GM12878 (cell line): ENCODE measurements at regions not wholly inside any gene's neighbourhood (a gene's known extent, or its start where the extent isn't known, plus 50 kb on each side); places are given as distances from the start of the nearest gene placed in this dataset.

Source experiments
- ATAC-seq: fragments of 200-7000 bp; cut with Tn5 transposase; 3 replicates; pipeline ENCODE4 v1.9.1; 2020; ENCODE audit warnings: mild to moderate bottlenecking, moderate library complexity
- BruUV-seq: library from RNA; stranded (reverse); fragments of 400-500 nt; replicated peaks from 2 replicates; lab custom pipeline; 2021; lab: Mats Ljungman, UMichigan
- CTCF ChIA-PET: fragments of 300-600 bp; sonication (Branson Sonifier 250); formaldehyde crosslinking; extraction: SDS; loops from one replicate; lab custom pipeline; 2021; ENCODE audit warnings: inconsistent platforms; lab: Yijun Ruan, JAX
- POLR2A ChIA-PET: fragments of 350-600 bp; formaldehyde crosslinking; extraction: SDS; loops from one replicate; lab custom pipeline; 2021; ENCODE audit warnings: inconsistent platforms; lab: Charles Lee
- RAD21 ChIA-PET: fragments of 300-600 bp; sonication (Branson Sonifier 250); formaldehyde crosslinking; loops from one replicate; lab custom pipeline; 2023; ENCODE audit warnings: antibody characterized with exemption; ENCODE audit not compliant: unreplicated experiment; lab: Charles Lee
- SMC1A ChIA-PET: fragments of 300-600 bp; sonication (Branson Sonifier 250); formaldehyde crosslinking; loops from one replicate; lab custom pipeline; 2023; ENCODE audit not compliant: unreplicated experiment, uncharacterized antibody; lab: Charles Lee
- DNase-seq: peaks from one replicate; pipeline ENCODE4 v3.0.0-alpha.2; 2011; ENCODE audit warnings: low read depth, low spot score
- FAIRE-seq: peaks from 3 replicates; lab custom pipeline; 2011; peaks lifted over from hg19 to GRCh38; lab: Jason Lieb, UNC
- H2AFZ ChIP-seq: 2 replicates; pipeline ENCODE4 v1.6.0; 2011; ENCODE audit warnings: low read depth, low read length, control low read depth; ENCODE audit not compliant: control insufficient read depth
- H3K27ac ChIP-seq: 2 replicates; pipeline ENCODE4 v1.5.1; 2011; ENCODE audit warnings: control low read depth; ENCODE audit not compliant: control insufficient read depth, insufficient read depth
- H3K27me3 ChIP-seq, 2 experiments: replicated peaks in 1 of 2; 2 replicates each; pipeline versions ENCODE4 v1.6.0 to v1.6.1; 2011; ENCODE audit warnings: low read length in 1 of 2; ENCODE audit not compliant: control insufficient read depth in 2 of 2, insufficient read depth in 2 of 2
- H3K36me3 ChIP-seq, 2 experiments: 2 replicates each; pipeline ENCODE4 v1.5.1; 2011; ENCODE audit warnings: low read length in 1 of 2; ENCODE audit not compliant: control insufficient read depth in 2 of 2, insufficient read depth in 2 of 2
- H3K4me1 ChIP-seq: 2 replicates; pipeline ENCODE4 v1.6.1; 2011; ENCODE audit warnings: mild to moderate bottlenecking, low read length, moderate library complexity, mixed read lengths; ENCODE audit not compliant: control insufficient read depth, insufficient read depth
- H3K4me2 ChIP-seq: 2 replicates; pipeline ENCODE4 v1.6.0; 2011; ENCODE audit warnings: control low read depth; ENCODE audit not compliant: control insufficient read depth, insufficient read depth
- H3K4me3 ChIP-seq: fragments of 200-600 bp; sonication (generic); 2 replicates; pipeline ENCODE4 v1.5.1; 2016
- H3K79me2 ChIP-seq: 2 replicates; pipeline ENCODE4 v1.6.0; 2011; ENCODE audit warnings: low read length; ENCODE audit not compliant: control insufficient read depth, insufficient read depth
- H3K9ac ChIP-seq: 2 replicates; pipeline ENCODE4 v1.8.0; 2011; ENCODE audit warnings: low read length, control low read depth, mixed read lengths; ENCODE audit not compliant: control insufficient read depth, insufficient read depth
- H3K9me3 ChIP-seq: replicated peaks from 3 replicates; pipeline ENCODE4 v1.5.1; 2011; ENCODE audit warnings: mild to moderate bottlenecking, low read length; ENCODE audit not compliant: control insufficient read depth, insufficient read depth
- H4K20me1 ChIP-seq: 2 replicates; pipeline ENCODE4 v1.6.0; 2011; ENCODE audit not compliant: control insufficient read depth, insufficient read depth
- ATF7 ChIP-seq: fragments of 450-650 bp; IDR thresholded peaks from 2 replicates; pipeline ENCODE4 v1.6.1; 2016; ENCODE audit warnings: low read depth, mild to moderate bottlenecking
- ETV6 ChIP-seq, 2 experiments: fragments of 450-650 bp in 1 of 2; IDR thresholded peaks in 1 of 2; conservative IDR thresholded peaks in 1 of 2; 2 replicates each; pipeline ENCODE4 v1.6.1; 2014; ENCODE audit warnings: antibody characterized with exemption in 1 of 2, borderline replicate concordance in 1 of 2, low read depth in 1 of 2, mild to moderate bottlenecking in 1 of 2, moderate library complexity in 1 of 2
- FOS ChIP-seq: IDR thresholded peaks from 3 replicates; pipeline ENCODE4 v1.6.1; 2011; ENCODE audit warnings: borderline replicate concordance; ENCODE audit not compliant: insufficient read length; ENCODE audit errors: extremely low read depth
- GATAD2B ChIP-seq: fragments of 450-650 bp; conservative IDR thresholded peaks from 2 replicates; pipeline ENCODE4 v1.6.1; 2017; ENCODE audit warnings: low read depth, mild to moderate bottlenecking, moderate library complexity
- HDGF ChIP-seq: fragments of 450-650 bp; IDR thresholded peaks from 2 replicates; pipeline ENCODE4 v1.6.1; 2016; ENCODE audit warnings: antibody characterized with exemption
- JUNB ChIP-seq: IDR thresholded peaks from 2 replicates; pipeline ENCODE4 v1.6.1; 2016; ENCODE audit warnings: antibody characterized with exemption, mild to moderate bottlenecking
- MTA3 ChIP-seq: IDR thresholded peaks from 2 replicates; pipeline ENCODE4 v1.6.1; 2012; ENCODE audit warnings: low read length, inconsistent platforms, borderline replicate concordance
- NR2C1 ChIP-seq: fragments of 450-650 bp; IDR thresholded peaks from 2 replicates; pipeline ENCODE4 v1.6.1; 2017; ENCODE audit warnings: antibody characterized with exemption, mild to moderate bottlenecking, moderate library complexity
- POLR2AphosphoS5 ChIP-seq: IDR thresholded peaks from 2 replicates; pipeline ENCODE4 v1.6.1; 2011; ENCODE audit warnings: mild to moderate bottlenecking, low read length, inconsistent platforms
- RB1 ChIP-seq: fragments of 450-650 bp; formaldehyde crosslinking; IDR thresholded peaks from 2 replicates; pipeline ENCODE4 v1.6.1; 2017; ENCODE audit warnings: mild to moderate bottlenecking, borderline replicate concordance
- RCOR1 ChIP-seq: conservative IDR thresholded peaks from 2 replicates; pipeline ENCODE4 v1.6.1; 2012; ENCODE audit warnings: low read depth, low read length, improper control_type of control experiment
- SIN3A ChIP-seq: IDR thresholded peaks from 2 replicates; pipeline ENCODE4 v1.6.1; 2012; ENCODE audit warnings: low read depth, low read length, improper control_type of control experiment
- SMARCA5 ChIP-seq: fragments of 450-650 bp; IDR thresholded peaks from 2 replicates; pipeline ENCODE4 v1.6.1; 2017; ENCODE audit warnings: mild to moderate bottlenecking
- SUZ12 ChIP-seq: fragments of 200-600 bp; sonication (generic); IDR thresholded peaks from one replicate; pipeline ENCODE4 v1.6.1; 2018; ENCODE audit warnings: antibody characterized with exemption, mild to moderate bottlenecking; ENCODE audit not compliant: unreplicated experiment
- ZBTB4 ChIP-seq: fragments of 450-650 bp; formaldehyde crosslinking; IDR thresholded peaks from 2 replicates; pipeline ENCODE4 v1.4.0; 2022; ENCODE audit warnings: mild to moderate bottlenecking, moderate library complexity
- ZNF687 ChIP-seq: fragments of 450-650 bp; IDR thresholded peaks from 2 replicates; pipeline ENCODE4 v1.6.1; 2017; ENCODE audit warnings: mild to moderate bottlenecking, moderate library complexity
- ZZZ3 ChIP-seq: IDR thresholded peaks from 2 replicates; pipeline ENCODE4 v1.6.1; 2011; ENCODE audit warnings: low read depth; ENCODE audit not compliant: control insufficient read depth, insufficient read length
- WGBS: methylation state at CpG from one replicate; pipeline ENCODE4 v1.1.6; 2016; ENCODE audit warnings: low lambda C conversion rate; ENCODE audit not compliant: insufficient replicate concordance, insufficient coverage; ENCODE audit errors: missing lambda C conversion rate; 5-methylcytosine and 5-hydroxymethylcytosine counted together
- in situ Hi-C: fragments of 300-500 bp; cut with MboI; formaldehyde crosslinking; loops from 9 replicates; pipeline ENCODE4 v1.14.3; 2018; ENCODE audit warnings: mixed read lengths
- intact Hi-C: fragments of 100-400 bp; cut with micrococcal nuclease; formaldehyde crosslinking; loops from one replicate; pipeline ENCODE4 v1.14.2; 2022; ENCODE audit not compliant: unreplicated experiment

GRCh38 chr6:6923605-6924004, 184.2 kb upstream of the RREB1 start:
- in situ Hi-C loops (no loop called here), intact Hi-C loops (no loop called here)
- RAD21 ChIA-PET = interaction anchor here (1.0 kb wide), 1 partner anchor 163 kb away, joined by 4 read pairs; no protein-coding TSS in a partner anchor
- H3K4me1 ChIP-seq = peaks cover 5% of the 10 kb centered on the region; the same call in 1 of the 2 replicates
- CTCF ChIA-PET = no interaction called here
- no peaks in the 10 kb centered on the region for H3K36me3 ChIP-seq
- no peak overlapping the region for H2AFZ ChIP-seq
- WGBS = 58% methylated on average over 5 of the region's 5 CpGs
- no peaks in the 10 kb centered on the region for H4K20me1 ChIP-seq
- no TSS peak for BruUV-seq
- H3K9ac ChIP-seq = no peak overlapping the region
- no peak overlapping the region for H3K4me2 ChIP-seq
- H3K4me3 ChIP-seq = no peak overlapping the region
- no peaks in the 10 kb centered on the region for H3K79me2 ChIP-seq
- SMC1A ChIA-PET = no interaction called here
- no peak for ATAC-seq
- H3K27ac ChIP-seq = no peak overlapping the region
- TF ChIP-seq ETV6 (conservative IDR thresholded peaks at IDR 0.05 in 1 of 2, IDR thresholded peaks at IDR 0.05 in 1 of 2; ENCODE audit: borderline replicate concordance in 1 of 2, low read depth in 1 of 2) (no peak), HDGF (no peak), NR2C1 (no peak), ZNF687 (no peak), RCOR1 (no peak), JUNB (no peak), MTA3 (no peak), POLR2AphosphoS5 (no peak), ZBTB4 (no peak), ZZZ3 (no peak), RB1 (no peak), SUZ12 (no peak), SIN3A (no peak), FOS (no peak), GATAD2B (no peak), ATF7 (no peak), SMARCA5 (no peak)
- no peak for DNase-seq
- H3K9me3 ChIP-seq = no peaks in the 10 kb centered on the region; the same call in 2 of the 3 replicates
- no peaks in the 10 kb centered on the region for H3K27me3 ChIP-seq
- POLR2A ChIA-PET = no interaction called here
- FAIRE-seq = no peak
